ENCODE measurements at regions not wholly inside any gene's neighbourhood (a gene's known extent, or its start where the extent isn't known, plus 50 kb on each side); places are given as distances from the start of the nearest gene placed in this dataset.

DNA sequence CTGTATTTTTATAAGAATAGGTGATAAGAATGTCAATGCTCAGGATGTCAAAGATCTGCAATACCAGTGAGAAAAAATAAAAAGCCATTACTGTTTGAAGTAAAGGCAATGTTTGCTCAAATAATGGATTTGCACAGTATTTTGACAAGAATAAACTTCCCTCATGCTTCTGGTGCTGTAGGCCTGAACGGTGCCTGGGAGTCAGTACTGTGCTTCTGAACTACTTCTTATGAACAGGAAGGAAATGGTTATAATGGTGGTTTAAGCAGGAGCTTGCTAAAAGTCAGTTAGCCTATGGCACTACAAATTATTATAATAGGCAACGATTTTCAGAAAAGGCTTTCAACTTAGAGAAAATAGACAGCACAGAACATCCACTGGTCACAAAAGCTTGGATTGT is 548.3 kb upstream of the CDH18 start:
- TF ChIP-seq MAX (IDR thresholded peaks at IDR 0.05) (no peak), CEBPB (IDR thresholded peaks at IDR 0.05) (no peak), RAD21 (IDR thresholded peaks at IDR 0.05; ENCODE audit: low read depth) (no peak), TCF12 (IDR thresholded peaks at IDR 0.05; ENCODE audit: low read depth) (no peak), TAF1 (IDR thresholded peaks at IDR 0.05; ENCODE audit: low read depth) (no peak), CREB1 (IDR thresholded peaks at IDR 0.05; ENCODE audit: low read depth) (no peak), EP300 (IDR thresholded peaks at IDR 0.05; ENCODE audit: borderline replicate concordance) (no peak), YY1 (IDR thresholded peaks at IDR 0.05; ENCODE audit: low read depth) (no peak), NFIC (IDR thresholded peaks at IDR 0.05) (no peak)
- TF ChIP-seq, protein P1, sequence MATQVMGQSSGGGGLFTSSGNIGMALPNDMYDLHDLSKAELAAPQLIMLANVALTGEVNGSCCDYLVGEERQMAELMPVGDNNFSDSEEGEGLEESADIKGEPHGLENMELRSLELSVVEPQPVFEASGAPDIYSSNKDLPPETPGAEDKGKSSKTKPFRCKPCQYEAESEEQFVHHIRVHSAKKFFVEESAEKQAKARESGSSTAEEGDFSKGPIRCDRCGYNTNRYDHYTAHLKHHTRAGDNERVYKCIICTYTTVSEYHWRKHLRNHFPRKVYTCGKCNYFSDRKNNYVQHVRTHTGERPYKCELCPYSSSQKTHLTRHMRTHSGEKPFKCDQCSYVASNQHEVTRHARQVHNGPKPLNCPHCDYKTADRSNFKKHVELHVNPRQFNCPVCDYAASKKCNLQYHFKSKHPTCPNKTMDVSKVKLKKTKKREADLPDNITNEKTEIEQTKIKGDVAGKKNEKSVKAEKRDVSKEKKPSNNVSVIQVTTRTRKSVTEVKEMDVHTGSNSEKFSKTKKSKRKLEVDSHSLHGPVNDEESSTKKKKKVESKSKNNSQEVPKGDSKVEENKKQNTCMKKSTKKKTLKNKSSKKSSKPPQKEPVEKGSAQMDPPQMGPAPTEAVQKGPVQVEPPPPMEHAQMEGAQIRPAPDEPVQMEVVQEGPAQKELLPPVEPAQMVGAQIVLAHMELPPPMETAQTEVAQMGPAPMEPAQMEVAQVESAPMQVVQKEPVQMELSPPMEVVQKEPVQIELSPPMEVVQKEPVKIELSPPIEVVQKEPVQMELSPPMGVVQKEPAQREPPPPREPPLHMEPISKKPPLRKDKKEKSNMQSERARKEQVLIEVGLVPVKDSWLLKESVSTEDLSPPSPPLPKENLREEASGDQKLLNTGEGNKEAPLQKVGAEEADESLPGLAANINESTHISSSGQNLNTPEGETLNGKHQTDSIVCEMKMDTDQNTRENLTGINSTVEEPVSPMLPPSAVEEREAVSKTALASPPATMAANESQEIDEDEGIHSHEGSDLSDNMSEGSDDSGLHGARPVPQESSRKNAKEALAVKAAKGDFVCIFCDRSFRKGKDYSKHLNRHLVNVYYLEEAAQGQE (IDR thresholded peaks at IDR 0.05; ENCODE audit: low read depth): no peak

All from Ishikawa (cell line).